Loucy (cell line): ENCODE measurements at regions not wholly inside any gene's neighbourhood (a gene's known extent, or its start where the extent isn't known, plus 50 kb on each side); places are given as distances from the start of the nearest gene placed in this dataset.

Source experiments
- CTCF ChIP-seq: fragments of 200-600 bp; sonication (generic); conservative IDR thresholded peaks from 2 replicates; pipeline ENCODE4 v1.5.1; 2014; ENCODE audit warnings: mild to moderate bottlenecking, antibody characterized with exemption, low read length
- EZH2phosphoT487 ChIP-seq: fragments of 200-600 bp; IDR thresholded peaks from 2 replicates; pipeline ENCODE4 v1.6.1; 2018; ENCODE audit warnings: antibody characterized with exemption, mild to moderate bottlenecking, moderate library complexity, borderline replicate concordance

GRCh38 chr14:98612434-98613200 lies 659.4 kb downstream of the BCL11B start:
- no peak for TF ChIP-seq CTCF
- TF ChIP-seq EZH2phosphoT487 = no peak
